ENCODE measurements at regions not wholly inside any gene's neighbourhood (a gene's known extent, or its start where the extent isn't known, plus 50 kb on each side); places are given as distances from the start of the nearest gene placed in this dataset.
"Not testable (repeated sequence)": the region's sequence is repeated elsewhere in the genome, so short reads cannot be mapped to it uniquely, and the experiment has no call there.

- Mint-ChIP-seq H3K27ac (ENCODE audit: unreplicated experiment) (no peak overlapping the region), H3K36me3 (ENCODE audit: low read depth, unreplicated experiment) (no peaks in the 10 kb centered on the region)
- DNase-seq (ENCODE audit: low spot score) = no peak
Measured at GRCh38 chr5:52277101-52277500, 510.6 kb upstream of the ITGA1 start.

GRCh38 chr5:52282647-52283046 lies 505.1 kb upstream of the ITGA1 start:
- Mint-ChIP-seq H3K27ac (ENCODE audit: unreplicated experiment) (no peak overlapping the region), H3K4me3 (ENCODE audit: unreplicated experiment) (no peak overlapping the region), H3K27me3 (ENCODE audit: unreplicated experiment) (no peaks in the 10 kb centered on the region), H3K36me3 (ENCODE audit: low read depth, unreplicated experiment) (no peaks in the 10 kb centered on the region), H3K4me1 (ENCODE audit: unreplicated experiment) (no peaks in the 10 kb centered on the region), H3K9me3 (ENCODE audit: unreplicated experiment) (no peaks in the 10 kb centered on the region)
- DNase-seq (ENCODE audit: low spot score) = no peak
- TF ChIP-seq CTCF (IDR thresholded peaks at IDR 0.05; ENCODE audit: unreplicated experiment) = no peak

More at GRCh38 chr5:52277101-52277500, 510.6 kb upstream of the ITGA1 start:
- no peak for TF ChIP-seq CTCF (IDR thresholded peaks at IDR 0.05; ENCODE audit: unreplicated experiment)
- H3K27me3 Mint-ChIP-seq (ENCODE audit: unreplicated experiment) = no peaks in the 10 kb centered on the region
- no peaks in the 10 kb centered on the region for H3K4me1 Mint-ChIP-seq (ENCODE audit: unreplicated experiment)
- H3K4me3 Mint-ChIP-seq (ENCODE audit: unreplicated experiment) = no peak overlapping the region
- H3K9me3 Mint-ChIP-seq (ENCODE audit: unreplicated experiment) = no peaks in the 10 kb centered on the region

GRCh38 chr5:52283221-52283620 lies 504.5 kb upstream of the ITGA1 start:
- DNase-seq (ENCODE audit: low spot score) = no peak
- Mint-ChIP-seq H3K4me1 (ENCODE audit: unreplicated experiment) (no peaks in the 10 kb centered on the region), H3K9me3 (ENCODE audit: unreplicated experiment) (no peaks in the 10 kb centered on the region), H3K4me3 (ENCODE audit: unreplicated experiment) (no peak overlapping the region), H3K27me3 (ENCODE audit: unreplicated experiment) (no peaks in the 10 kb centered on the region), H3K27ac (ENCODE audit: unreplicated experiment) (no peak overlapping the region), H3K36me3 (ENCODE audit: low read depth, unreplicated experiment) (no peaks in the 10 kb centered on the region)
- no peak for TF ChIP-seq CTCF (IDR thresholded peaks at IDR 0.05; ENCODE audit: unreplicated experiment)

- TF ChIP-seq CTCF (IDR thresholded peaks at IDR 0.05; ENCODE audit: unreplicated experiment) = no peak
- H3K36me3 Mint-ChIP-seq (ENCODE audit: low read depth, unreplicated experiment) = peaks cover 6% of the 10 kb centered on the region
- H3K4me1 Mint-ChIP-seq (ENCODE audit: unreplicated experiment) = no peaks in the 10 kb centered on the region
Measured at GRCh38 chr5:52300703-52301372, 486.9 kb upstream of the ITGA1 start.

DNA sequence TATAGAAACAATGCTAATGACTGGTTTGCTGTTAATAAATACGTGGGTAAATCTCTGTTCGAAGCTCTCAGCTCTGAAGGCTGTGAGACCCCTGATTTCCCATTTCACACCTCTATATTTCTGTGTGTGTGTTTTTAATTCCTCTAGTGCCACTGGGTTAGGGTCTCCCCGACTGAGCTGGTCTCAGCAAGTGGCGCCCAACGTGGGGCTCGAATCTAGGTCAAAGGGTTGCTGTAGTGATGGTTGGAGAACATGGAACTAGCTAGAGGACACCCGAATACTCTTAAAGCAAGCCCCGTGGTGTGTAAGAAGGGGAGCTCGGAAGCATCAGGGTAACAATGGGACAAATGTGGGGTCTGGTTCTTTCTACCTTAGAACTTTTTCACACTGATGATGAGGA lies 482.9 kb upstream of the ITGA1 start:
- not testable (repeated sequence) for H3K4me1 Mint-ChIP-seq (ENCODE audit: unreplicated experiment); H3K27ac Mint-ChIP-seq (ENCODE audit: unreplicated experiment); H3K9me3 Mint-ChIP-seq (ENCODE audit: unreplicated experiment); H3K27me3 Mint-ChIP-seq (ENCODE audit: unreplicated experiment); DNase-seq (ENCODE audit: low spot score); H3K4me3 Mint-ChIP-seq (ENCODE audit: unreplicated experiment); H3K36me3 Mint-ChIP-seq (ENCODE audit: low read depth, unreplicated experiment)

More at GRCh38 chr5:52300703-52301372, 486.9 kb upstream of the ITGA1 start:
- no peaks in the 10 kb centered on the region for H3K27me3 Mint-ChIP-seq (ENCODE audit: unreplicated experiment)
- DNase-seq (ENCODE audit: low spot score) = no peak
- H3K4me3 Mint-ChIP-seq (ENCODE audit: unreplicated experiment) = no peak overlapping the region
- H3K27ac Mint-ChIP-seq (ENCODE audit: unreplicated experiment) = no peak overlapping the region
- peaks cover 7% of the 10 kb centered on the region for H3K9me3 Mint-ChIP-seq (ENCODE audit: unreplicated experiment)

Data from endothelial cell (in vitro differentiated cells).